IMR-90 (cell line): ENCODE measurements at regions not wholly inside any gene's neighbourhood (a gene's known extent, or its start where the extent isn't known, plus 50 kb on each side); places are given as distances from the start of the nearest gene placed in this dataset.

Source experiments
- ATAC-seq: fragments of 200-7000 bp; cut with Tn5 transposase; 2 replicates; pipeline ENCODE4 v1.9.1; 2020; ENCODE audit warnings: low read depth, mild to moderate bottlenecking, moderate library complexity
- BruUV-seq: library from RNA; stranded (reverse); fragments of 400-500 nt; replicated peaks from 2 replicates; lab custom pipeline; 2021; lab: Mats Ljungman, UMichigan
- CTCF ChIA-PET: fragments of 300-600 bp; formaldehyde crosslinking; extraction: SDS; loops from one replicate; lab custom pipeline; 2021; ENCODE audit warnings: antibody characterized with exemption; lab: Yijun Ruan, JAX
- POLR2A ChIA-PET: fragments of 300-600 bp; sonication (Branson Sonifier 250); formaldehyde crosslinking; loops from one replicate; lab custom pipeline; 2022; ENCODE audit warnings: antibody characterized with exemption; ENCODE audit not compliant: unreplicated experiment; lab: Charles Lee
- DNase-seq: peaks from one replicate; pipeline ENCODE4 v3.0.0; 2013
- H2AFZ ChIP-seq: replicated peaks from 2 replicates; pipeline ENCODE3; 2013; ENCODE audit warnings: low read length, mild to moderate bottlenecking; ENCODE audit not compliant: poor library complexity
- H2AK5ac ChIP-seq: 2 replicates; pipeline ENCODE4 v1.6.1; 2013; ENCODE audit warnings: low read depth, low read length, inconsistent platforms
- H2AK9ac ChIP-seq: replicated peaks from 2 replicates; pipeline ENCODE3; 2013; ENCODE audit warnings: mild to moderate bottlenecking, low read depth, low read length, moderate library complexity; ENCODE audit not compliant: poor library complexity
- H2BK120ac ChIP-seq: 2 replicates; pipeline ENCODE4 v1.6.1; 2013; ENCODE audit warnings: low read depth, low read length, inconsistent platforms
- H2BK15ac ChIP-seq: 3 replicates; pipeline ENCODE4 v1.6.1; 2013; ENCODE audit warnings: low read depth, low read length, inconsistent platforms
- H2BK20ac ChIP-seq: 2 replicates; pipeline ENCODE4 v1.6.1; 2013; ENCODE audit warnings: low read depth, mild to moderate bottlenecking, inconsistent platforms, low read length, moderate library complexity
- H2BK5ac ChIP-seq: 2 replicates; pipeline ENCODE4 v1.6.1; 2013; ENCODE audit warnings: mild to moderate bottlenecking, low read depth, low read length, inconsistent platforms; ENCODE audit not compliant: poor library complexity, severe bottlenecking
- H3K14ac ChIP-seq: replicated peaks from 2 replicates; pipeline ENCODE4 v1.6.1; 2013; ENCODE audit warnings: low read depth, low read length, inconsistent platforms
- H3K18ac ChIP-seq: 2 replicates; pipeline ENCODE4 v1.6.1; 2013; ENCODE audit warnings: low read depth, low read length, control low read depth
- H3K23ac ChIP-seq: 2 replicates; pipeline ENCODE4 v1.6.1; 2013; ENCODE audit warnings: low read depth, low read length, inconsistent platforms
- H3K27ac ChIP-seq: 2 replicates; pipeline ENCODE4 v1.5.1; 2013; ENCODE audit warnings: mild to moderate bottlenecking, control low read depth, low read length; ENCODE audit not compliant: insufficient read depth
- H3K27me3 ChIP-seq: 2 replicates; pipeline ENCODE4 v1.6.1; 2013; ENCODE audit warnings: low read length; ENCODE audit not compliant: control insufficient read depth, insufficient read depth
- H3K36me3 ChIP-seq: 2 replicates; pipeline ENCODE4 v1.6.1; 2013; ENCODE audit warnings: low read length, mixed read lengths; ENCODE audit not compliant: control insufficient read depth, insufficient read depth
- H3K4ac ChIP-seq: 2 replicates; pipeline ENCODE4 v1.6.1; 2013; ENCODE audit warnings: low read depth, low read length, inconsistent platforms
- H3K4me1 ChIP-seq: 2 replicates; pipeline ENCODE4 v1.6.1; 2013; ENCODE audit warnings: low read length, mixed read lengths; ENCODE audit not compliant: control insufficient read depth, insufficient read depth
- H3K4me2 ChIP-seq: 2 replicates; pipeline ENCODE4 v1.6.1; 2013; ENCODE audit warnings: low read depth, mild to moderate bottlenecking, control low read depth, low read length, moderate library complexity
- H3K4me3 ChIP-seq: 2 replicates; pipeline ENCODE4 v1.5.1; 2013; ENCODE audit warnings: low read depth, mild to moderate bottlenecking, control low read depth, low read length, moderate library complexity; ENCODE audit not compliant: insufficient read depth
- H3K56ac ChIP-seq: 2 replicates; pipeline ENCODE4 v1.6.1; 2013; ENCODE audit warnings: low read length, inconsistent platforms; ENCODE audit not compliant: insufficient read depth; ENCODE audit errors: extremely low read depth
- H3K79me1 ChIP-seq, 2 experiments: 2 replicates each; pipeline ENCODE4 v1.6.1; 2013; ENCODE audit warnings: low read length in 2 of 2, inconsistent platforms in 1 of 2, low read depth in 1 of 2
- H3K9ac ChIP-seq: 2 replicates; pipeline ENCODE4 v1.6.1; 2013; ENCODE audit warnings: low read depth, low read length, control low read depth
- H3K9me1 ChIP-seq: 2 replicates; pipeline ENCODE4 v1.6.1; 2013; ENCODE audit warnings: low read length, inconsistent platforms; ENCODE audit not compliant: insufficient read depth
- H3K9me3 ChIP-seq: 2 replicates; pipeline ENCODE4 v1.6.1; 2013; ENCODE audit warnings: low read length; ENCODE audit not compliant: control insufficient read depth, insufficient read depth
- H4K20me1 ChIP-seq: 2 replicates; pipeline ENCODE4 v1.6.1; 2013; ENCODE audit warnings: low read length, inconsistent platforms; ENCODE audit not compliant: insufficient read depth
- H4K5ac ChIP-seq: 2 replicates; pipeline ENCODE4 v1.6.1; 2013; ENCODE audit warnings: mild to moderate bottlenecking, low read depth, low read length, control low read depth
- H4K8ac ChIP-seq, 2 experiments: 2 replicates each; pipeline ENCODE4 v1.6.1; 2013; ENCODE audit warnings: low read depth in 2 of 2, low read length in 2 of 2, control low read depth in 1 of 2, inconsistent platforms in 1 of 2
- H4K91ac ChIP-seq: 2 replicates; pipeline ENCODE4 v1.6.1; 2013; ENCODE audit warnings: low read depth, low read length, inconsistent platforms; ENCODE audit not compliant: insufficient read depth
- BHLHE40 ChIP-seq: fragments of 150-350 bp; IDR thresholded peaks from 2 replicates; pipeline ENCODE4 v1.6.1; 2016; ENCODE audit warnings: mild to moderate bottlenecking, low read depth, low read length
- CEBPB ChIP-seq: IDR thresholded peaks from 2 replicates; pipeline ENCODE4 v1.6.1; 2012; ENCODE audit warnings: low read depth, low read length, improper control_type of control experiment
- FOS ChIP-seq: fragments of 150-350 bp; IDR thresholded peaks from 2 replicates; pipeline ENCODE4 v1.6.1; 2016; ENCODE audit warnings: low read depth, low read length
- POLR2A ChIP-seq: IDR thresholded peaks from 2 replicates; pipeline ENCODE4 v1.6.1; 2012; ENCODE audit warnings: mild to moderate bottlenecking, low read depth, low read length
- RAD21 ChIP-seq: IDR thresholded peaks from 2 replicates; pipeline ENCODE4 v1.6.1; 2012; ENCODE audit warnings: low read length, improper control_type of control experiment
- SMC3 ChIP-seq: fragments of 150-350 bp; IDR thresholded peaks from 2 replicates; pipeline ENCODE4 v1.6.1; 2016; ENCODE audit warnings: low read depth, mild to moderate bottlenecking, antibody characterized with exemption, low read length, moderate library complexity
- USF2 ChIP-seq: fragments of 150-350 bp; IDR thresholded peaks from 2 replicates; pipeline ENCODE4 v1.6.1; 2017; ENCODE audit warnings: mild to moderate bottlenecking, antibody characterized with exemption, low read length, low read depth
- WGBS, 2 experiments: methylation state at CpG; one replicate each; pipeline versions ENCODE4 v1.1.5 to v1.1.7; 2013; ENCODE audit warnings: missing lambda C conversion rate in 2 of 2; ENCODE audit not compliant: insufficient read length in 1 of 2; ENCODE audit errors: extremely low coverage in 2 of 2; 5-methylcytosine and 5-hydroxymethylcytosine counted together
- dilution Hi-C: fragments of 300-500 bp; cut with HindIII; formaldehyde crosslinking; loops from one replicate; pipeline ENCODE4 v1.14.3; 2018; ENCODE audit warnings: low sequenced_read_pairs; ENCODE audit not compliant: unreplicated experiment
- in situ Hi-C: fragments of 300-500 bp; cut with MboI; formaldehyde crosslinking; loops from 3 replicates; pipeline ENCODE4 v1.14.3; 2019; ENCODE audit warnings: low sequenced_read_pairs, inconsistent platforms, mixed read lengths
- intact Hi-C: fragments of 100-400 bp; cut with micrococcal nuclease; formaldehyde crosslinking; loops from 2 replicates; pipeline ENCODE4 v1.10.0; 2022
- TF ChIP-seq, protein P1 (sequence below): conservative IDR thresholded peaks from 2 replicates; pipeline ENCODE4 v1.5.1; 2012; ENCODE audit warnings: mild to moderate bottlenecking, low read depth, low read length, improper control_type of control experiment

DNA sequence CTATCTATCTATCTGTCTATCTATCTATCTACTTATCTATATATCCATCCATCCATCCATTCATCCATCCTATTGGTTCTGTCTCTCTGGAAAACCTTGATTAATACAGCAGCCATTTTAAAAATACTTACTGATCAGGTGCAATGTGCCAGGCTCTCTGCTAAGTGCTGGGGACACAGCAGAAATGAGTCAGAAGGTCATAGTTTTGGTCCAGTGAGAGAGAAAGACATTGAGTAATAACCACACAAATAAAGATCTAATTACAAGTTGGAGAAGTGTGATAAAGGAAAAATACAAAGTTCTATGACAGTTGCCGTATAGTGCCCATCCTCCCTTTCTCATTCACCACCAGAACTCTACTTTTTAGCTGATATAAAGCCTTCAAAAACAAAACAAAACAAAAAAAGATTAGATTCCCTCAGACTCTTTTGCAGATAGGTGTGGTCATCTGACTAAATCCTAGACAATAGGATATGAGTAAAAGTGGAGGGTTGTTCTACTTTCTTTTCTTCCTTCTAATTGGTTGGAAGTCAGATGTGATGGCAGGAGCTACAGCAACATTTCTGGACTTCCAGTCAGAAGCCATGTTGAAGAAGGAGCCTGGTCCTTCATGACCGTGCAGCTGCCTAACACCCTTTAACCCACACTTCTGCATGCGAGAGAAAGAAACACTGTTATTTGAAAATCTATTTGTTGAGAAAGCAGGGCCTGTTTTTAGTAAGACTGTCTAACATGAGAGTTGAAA lies 72.0 kb upstream of the TOX3 start:
- POLR2A ChIA-PET: no interaction called here
- Histone ChIP-seq H2BK20ac (no peak overlapping the region), H3K27ac (no peak overlapping the region), H3K18ac (no peak overlapping the region), H2BK5ac (no peak overlapping the region), H2AK9ac (no peak overlapping the region), H4K20me1 (no peaks in the 10 kb centered on the region), H3K9me1 (no peaks in the 10 kb centered on the region), H3K79me1 (no peaks in the 10 kb centered on the region), H3K4me3 (no peak overlapping the region), H4K91ac (no peak overlapping the region), H2BK15ac (no peak overlapping the region), H3K9me3 (peaks cover 5% of the 10 kb centered on the region), H2AFZ (no peak overlapping the region), H2BK120ac (no peak overlapping the region), H3K14ac (no peak overlapping the region), H4K5ac (no peak overlapping the region), H3K36me3 (no peaks in the 10 kb centered on the region), H4K8ac (no peak overlapping the region), H3K27me3 (no peaks in the 10 kb centered on the region), H3K4ac (no peak overlapping the region), H3K9ac (no peak overlapping the region), H3K4me2 (no peak overlapping the region), H3K4me1 (no peaks in the 10 kb centered on the region), H3K23ac (no peak overlapping the region), H2AK5ac (no peak overlapping the region), H3K56ac (no peak overlapping the region)
- no CpG with 5 or more reads among the region's 3 CpGs for WGBS, 2 experiments
- CTCF ChIA-PET: no interaction called here
- ATAC-seq: no peak
- dilution Hi-C loops: no loop called here
- TF ChIP-seq CEBPB (no peak), USF2 (no peak), POLR2A (no peak), RAD21 (no peak), FOS (no peak), BHLHE40 (no peak), SMC3 (no peak)
- TF ChIP-seq, protein P1, sequence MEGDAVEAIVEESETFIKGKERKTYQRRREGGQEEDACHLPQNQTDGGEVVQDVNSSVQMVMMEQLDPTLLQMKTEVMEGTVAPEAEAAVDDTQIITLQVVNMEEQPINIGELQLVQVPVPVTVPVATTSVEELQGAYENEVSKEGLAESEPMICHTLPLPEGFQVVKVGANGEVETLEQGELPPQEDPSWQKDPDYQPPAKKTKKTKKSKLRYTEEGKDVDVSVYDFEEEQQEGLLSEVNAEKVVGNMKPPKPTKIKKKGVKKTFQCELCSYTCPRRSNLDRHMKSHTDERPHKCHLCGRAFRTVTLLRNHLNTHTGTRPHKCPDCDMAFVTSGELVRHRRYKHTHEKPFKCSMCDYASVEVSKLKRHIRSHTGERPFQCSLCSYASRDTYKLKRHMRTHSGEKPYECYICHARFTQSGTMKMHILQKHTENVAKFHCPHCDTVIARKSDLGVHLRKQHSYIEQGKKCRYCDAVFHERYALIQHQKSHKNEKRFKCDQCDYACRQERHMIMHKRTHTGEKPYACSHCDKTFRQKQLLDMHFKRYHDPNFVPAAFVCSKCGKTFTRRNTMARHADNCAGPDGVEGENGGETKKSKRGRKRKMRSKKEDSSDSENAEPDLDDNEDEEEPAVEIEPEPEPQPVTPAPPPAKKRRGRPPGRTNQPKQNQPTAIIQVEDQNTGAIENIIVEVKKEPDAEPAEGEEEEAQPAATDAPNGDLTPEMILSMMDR: no peak
- intact Hi-C loops: loop anchor here (2.0 kb wide), 1 partner anchor 24 kb away; no protein-coding TSS in a partner anchor
- in situ Hi-C loops: no loop called here
- BruUV-seq: no TSS peak
- no peak for DNase-seq
